ENCODE measurements at regions not wholly inside any gene's neighbourhood (a gene's known extent, or its start where the extent isn't known, plus 50 kb on each side); places are given as distances from the start of the nearest gene placed in this dataset.
"Not testable (repeated sequence)": the region's sequence is repeated elsewhere in the genome, so short reads cannot be mapped to it uniquely, and the experiment has no call there.

DNA sequence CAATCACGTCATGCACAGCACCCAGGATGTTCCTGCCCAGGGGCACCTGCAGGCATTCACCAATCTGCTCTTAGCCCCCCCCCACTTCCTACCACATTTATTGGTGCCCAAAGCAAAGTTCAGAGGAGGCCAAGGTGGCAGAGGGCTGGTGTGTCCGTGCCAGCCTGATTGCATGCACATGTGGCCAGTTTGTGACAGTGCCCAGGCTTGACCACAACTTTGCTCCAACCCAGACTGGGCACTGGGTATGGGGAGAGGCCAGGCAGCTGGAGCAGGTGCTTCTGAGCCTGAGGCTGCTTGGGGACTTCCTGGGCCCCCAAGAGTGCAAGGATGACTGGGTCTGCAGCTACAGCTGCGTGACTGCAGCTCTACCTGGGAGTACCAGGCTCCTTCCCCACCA lies 192.3 kb upstream of the BCHE start:
- Mint-ChIP-seq H3K27me3 (no peaks in the 10 kb centered on the region), H3K9me3 (peaks cover 0 to 5% of the 10 kb centered on the region in 2 donors), H3K4me3 (no peak overlapping the region), H3K4me1 (no peaks in the 10 kb centered on the region), H3K36me3 (no peaks in the 10 kb centered on the region), H3K27ac (no peak overlapping the region)
- ATAC-seq (replicated peaks), result peak in 1 of 2 donors; percentile 12
- DNase-seq, result no peak

DNA sequence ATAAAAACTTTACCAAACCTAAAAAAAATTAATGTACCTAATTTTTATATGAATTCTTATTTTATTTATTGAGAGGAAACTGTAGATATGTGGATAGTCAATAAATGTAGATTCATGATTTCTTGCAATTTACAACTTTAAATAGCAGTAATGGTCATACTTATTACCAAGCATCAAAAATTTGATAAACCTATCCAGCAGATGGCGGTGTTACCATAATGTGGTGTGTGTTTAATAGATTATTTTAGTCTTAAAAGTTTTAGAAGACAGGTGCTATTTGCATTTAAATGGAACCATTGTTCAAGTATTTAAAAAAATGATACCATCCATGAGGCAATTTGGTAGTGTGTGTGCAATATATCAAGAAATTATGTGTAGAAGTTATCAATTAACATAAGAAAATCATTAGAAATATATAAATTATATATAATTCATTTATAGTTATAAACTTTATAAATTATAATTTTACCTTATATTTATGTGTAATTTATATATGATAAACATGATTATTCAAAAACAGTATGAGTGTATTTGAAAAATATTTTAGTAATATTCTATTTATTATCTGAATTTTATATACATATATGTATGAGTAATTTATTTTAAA lies 176.0 kb upstream of the BCHE start:
- H3K27me3 Mint-ChIP-seq, result no peaks in the 10 kb centered on the region
- H3K27ac Mint-ChIP-seq, result no peak overlapping the region
- peaks cover 1 to 3% of the 10 kb centered on the region in 2 donors for H3K9me3 Mint-ChIP-seq
- ATAC-seq (replicated peaks) (no peak), DNase-seq (no peak)
- H3K4me3 Mint-ChIP-seq, result no peak overlapping the region
- H3K36me3 Mint-ChIP-seq, result no peaks in the 10 kb centered on the region
- H3K4me1 Mint-ChIP-seq, result no peaks in the 10 kb centered on the region

DNA sequence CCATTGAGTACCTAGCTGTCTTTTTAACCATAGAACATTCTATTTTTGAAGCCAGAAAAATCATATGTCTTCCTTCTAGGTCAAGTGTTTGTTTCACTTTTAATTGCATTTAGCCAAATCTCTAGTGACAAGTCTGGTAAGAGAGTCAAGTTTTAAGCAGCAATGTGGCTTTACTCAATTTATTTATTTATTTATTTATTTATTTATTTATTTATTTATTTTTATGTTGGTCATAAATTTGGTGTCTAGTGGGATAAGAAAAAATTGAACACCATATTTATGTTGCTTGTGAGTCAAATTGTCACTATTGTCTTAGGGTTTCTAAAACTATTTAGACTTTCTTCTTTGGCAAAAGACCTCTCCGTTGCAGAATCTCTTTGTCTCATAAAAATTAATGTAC lies 174.5 kb upstream of the BCHE start:
- Mint-ChIP-seq H3K27ac (no peak overlapping the region), H3K36me3 (no peaks in the 10 kb centered on the region), H3K27me3 (no peaks in the 10 kb centered on the region), H3K4me1 (no peaks in the 10 kb centered on the region), H3K4me3 (no peak overlapping the region), H3K9me3 (peaks cover 4 to 7% of the 10 kb centered on the region in 2 donors)
- ATAC-seq (replicated peaks) (no peak), DNase-seq (no peak)

DNA sequence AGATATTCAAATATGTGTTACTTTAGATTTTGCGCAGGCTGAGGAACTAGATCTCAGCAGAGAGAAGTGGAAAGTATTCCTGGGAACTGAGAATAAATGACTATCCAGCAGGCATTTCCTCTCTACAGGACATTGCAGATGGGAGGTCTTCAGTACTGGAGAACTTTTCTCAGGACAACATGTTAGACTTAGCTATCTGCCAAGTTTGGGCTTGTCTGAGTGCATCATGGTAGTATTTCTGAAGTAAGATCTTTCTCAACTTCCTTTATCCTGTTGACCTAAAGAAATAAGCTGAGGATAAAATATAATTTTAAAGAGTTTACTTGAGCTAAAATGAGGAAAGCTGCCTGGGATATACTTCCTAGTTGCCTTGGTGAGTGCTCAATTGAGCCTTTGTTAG lies 167.9 kb upstream of the BCHE start:
- H3K36me3 Mint-ChIP-seq, result no peaks in the 10 kb centered on the region
- H3K27ac Mint-ChIP-seq, result no peak overlapping the region
- peaks cover 8 to 9% of the 10 kb centered on the region in 2 donors for H3K9me3 Mint-ChIP-seq
- H3K27me3 Mint-ChIP-seq, result no peaks in the 10 kb centered on the region
- H3K4me3 Mint-ChIP-seq, result no peak overlapping the region
- ATAC-seq (replicated peaks) (no peak), DNase-seq (no peak)
- no peaks in the 10 kb centered on the region for H3K4me1 Mint-ChIP-seq

DNA sequence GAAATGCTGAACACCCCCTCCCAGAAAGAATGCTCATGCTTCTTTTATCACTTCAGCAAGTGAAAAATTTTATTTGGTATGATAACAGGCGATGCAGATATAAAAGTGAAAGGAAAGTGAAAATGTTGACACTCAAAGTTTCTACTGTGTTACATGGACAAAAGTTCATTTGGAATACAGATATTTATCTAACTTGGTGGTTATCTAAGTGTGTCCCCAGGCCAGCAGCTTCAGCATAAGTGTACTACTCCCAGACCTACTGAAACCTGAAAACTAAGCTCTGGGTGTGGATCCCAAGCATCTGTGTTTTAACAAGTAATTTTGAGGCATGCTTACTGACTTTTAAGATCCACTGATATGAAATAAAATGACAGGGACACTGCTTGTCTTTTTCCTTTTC lies 157.1 kb upstream of the BCHE start:
- no peak for ATAC-seq (replicated peaks)
- peaks cover 0 to 3% of the 10 kb centered on the region in 2 donors for H3K9me3 Mint-ChIP-seq

DNA sequence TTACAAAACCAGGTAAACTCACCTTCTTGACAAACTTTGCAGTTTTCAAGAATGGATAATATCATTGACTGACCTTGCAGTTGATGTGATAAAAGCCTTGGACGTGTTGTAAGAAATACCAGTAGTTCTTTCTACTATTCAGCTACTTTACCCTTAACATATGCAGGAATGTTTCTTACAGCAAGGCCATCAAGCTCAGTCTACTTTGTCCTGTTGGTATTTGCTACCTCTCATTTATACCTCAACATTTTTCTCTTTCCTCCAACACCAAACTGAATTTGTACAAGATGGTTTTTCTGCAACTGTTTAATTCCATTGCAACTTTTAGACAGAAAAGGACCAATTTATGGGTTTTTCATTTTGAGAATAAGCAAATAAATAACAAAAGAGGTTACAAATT lies 147.4 kb upstream of the BCHE start:
- DNase-seq, result no peak
- Mint-ChIP-seq H3K27ac (no peak overlapping the region), H3K9me3 (no peaks in the 10 kb centered on the region), H3K36me3 (no peaks in the 10 kb centered on the region), H3K4me1 (no peaks in the 10 kb centered on the region), H3K4me3 (no peak overlapping the region), H3K27me3 (no peaks in the 10 kb centered on the region)
- ATAC-seq (replicated peaks), result no peak

More for the DNA sequence above, 157.1 kb upstream of the BCHE start:
- Mint-ChIP-seq H3K27ac (no peak overlapping the region), H3K36me3 (no peaks in the 10 kb centered on the region), H3K4me1 (no peaks in the 10 kb centered on the region), H3K4me3 (no peak overlapping the region), H3K27me3 (no peaks in the 10 kb centered on the region)
- DNase-seq, result no peak

DNA sequence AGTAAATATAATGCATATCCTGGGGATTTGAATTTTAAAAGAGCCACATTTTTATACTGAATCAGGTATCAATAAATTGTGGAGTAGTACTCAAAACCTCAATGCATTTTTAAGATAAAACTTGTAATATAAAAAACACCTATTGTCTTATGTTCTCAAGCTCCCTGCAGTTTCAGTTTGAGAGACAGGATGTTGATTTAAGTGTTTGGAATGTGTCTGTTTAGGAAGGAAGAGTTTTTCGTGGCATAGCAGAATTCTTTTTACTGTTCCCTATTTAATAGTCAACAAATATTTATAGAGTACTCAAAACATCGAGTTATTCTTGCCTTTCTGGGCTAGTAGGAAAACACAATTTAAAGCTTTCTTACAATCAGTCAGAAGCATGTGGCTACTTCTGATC lies 146.1 kb upstream of the BCHE start:
- DNase-seq (no peak), ATAC-seq (replicated peaks) (no peak)
- no peaks in the 10 kb centered on the region for H3K4me1 Mint-ChIP-seq
- H3K4me3 Mint-ChIP-seq, result no peak overlapping the region
- no peaks in the 10 kb centered on the region for H3K9me3 Mint-ChIP-seq
- H3K36me3 Mint-ChIP-seq, result no peaks in the 10 kb centered on the region
- no peaks in the 10 kb centered on the region for H3K27me3 Mint-ChIP-seq
- no peak overlapping the region for H3K27ac Mint-ChIP-seq

DNA sequence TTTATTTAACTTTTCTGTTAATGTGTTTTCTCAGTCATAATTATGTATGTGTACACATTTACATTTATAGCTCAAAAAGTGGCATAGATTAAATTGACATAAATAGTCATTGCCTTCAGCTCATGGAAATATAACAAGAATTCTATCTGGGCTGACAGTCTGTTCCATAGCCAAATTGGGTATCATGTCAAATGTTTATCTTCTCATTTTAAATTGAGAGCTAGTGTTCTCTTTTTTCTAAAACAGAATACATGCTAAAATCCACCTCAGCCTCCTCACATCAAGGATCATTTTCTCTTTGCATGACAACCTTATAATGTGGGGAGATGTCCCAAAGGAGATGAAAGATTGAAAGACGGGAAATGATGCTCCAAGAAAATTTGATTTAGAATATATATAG lies 144.1 kb upstream of the BCHE start:
- Mint-ChIP-seq H3K4me3 (no peak overlapping the region), H3K36me3 (no peaks in the 10 kb centered on the region), H3K27ac (no peak overlapping the region), H3K27me3 (no peaks in the 10 kb centered on the region), H3K9me3 (no peaks in the 10 kb centered on the region), H3K4me1 (no peaks in the 10 kb centered on the region)
- DNase-seq (no peak), ATAC-seq (replicated peaks) (no peak)

DNA sequence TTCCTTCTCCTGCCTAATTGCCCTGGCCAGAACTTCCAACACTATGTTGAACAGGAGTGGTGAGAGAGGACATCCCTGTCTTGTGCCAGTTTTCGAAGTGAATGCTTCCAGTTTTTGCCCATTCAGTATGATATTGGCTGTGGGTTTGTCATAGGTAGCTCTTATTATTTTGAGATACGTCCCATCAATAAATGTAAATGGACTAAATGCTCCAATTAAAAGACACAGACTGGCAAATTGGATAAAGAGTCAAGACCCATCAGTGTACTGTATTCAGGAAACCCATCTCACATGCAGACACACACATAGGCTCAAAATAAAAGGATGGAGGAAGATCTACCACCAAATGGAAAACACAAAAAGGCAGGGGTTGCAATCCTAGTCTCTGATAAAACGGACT lies 123.6 kb upstream of the BCHE start:
- not testable (repeated sequence) for H3K27ac Mint-ChIP-seq; H3K9me3 Mint-ChIP-seq; H3K4me1 Mint-ChIP-seq; DNase-seq; H3K27me3 Mint-ChIP-seq; H3K4me3 Mint-ChIP-seq; ATAC-seq (replicated peaks); H3K36me3 Mint-ChIP-seq

DNA sequence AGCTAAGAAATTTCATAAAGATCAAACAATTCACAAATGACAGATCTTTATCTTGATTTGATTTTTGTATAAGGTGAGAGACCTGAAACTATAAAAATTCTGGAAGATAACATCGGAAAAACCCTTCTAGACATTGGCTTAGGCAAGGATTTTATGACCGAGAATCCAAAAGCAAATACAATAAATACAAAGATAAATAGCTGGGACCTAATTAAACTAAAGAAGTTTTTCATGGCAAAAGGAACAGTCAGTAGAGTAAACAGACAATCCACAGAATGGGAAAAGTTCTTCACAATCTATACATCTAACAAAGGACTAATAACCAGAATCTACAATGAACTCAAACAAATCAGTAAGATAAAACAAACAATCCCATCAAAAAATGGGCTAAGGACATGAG lies 116.9 kb upstream of the BCHE start:
- H3K27me3 Mint-ChIP-seq, result no peaks in the 10 kb centered on the region
- no peak overlapping the region for H3K27ac Mint-ChIP-seq
- peaks cover 3 to 6% of the 10 kb centered on the region in 2 donors for H3K9me3 Mint-ChIP-seq
- no peak for ATAC-seq (replicated peaks)
- no peak overlapping the region for H3K4me3 Mint-ChIP-seq
- no peak for DNase-seq
- no peaks in the 10 kb centered on the region for H3K36me3 Mint-ChIP-seq
- no peaks in the 10 kb centered on the region for H3K4me1 Mint-ChIP-seq

DNA sequence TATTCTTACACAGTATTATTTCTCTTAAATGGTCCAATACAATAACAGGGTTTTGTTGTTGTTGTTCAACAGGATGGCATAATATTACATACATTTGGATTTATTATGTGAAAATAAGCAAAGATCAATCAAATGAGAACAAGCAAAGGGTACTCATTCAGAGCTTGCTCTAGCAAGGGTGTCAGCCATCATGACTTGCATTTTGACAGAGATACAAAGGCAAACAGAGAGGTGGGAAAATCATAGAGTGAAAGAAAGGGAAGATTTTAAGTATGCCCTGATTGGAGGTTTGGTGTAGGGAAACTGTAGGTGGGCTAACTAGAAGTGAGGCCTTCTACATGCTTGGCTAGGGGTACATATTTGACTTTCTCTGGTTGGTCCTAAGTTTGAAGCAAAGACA lies 109.1 kb upstream of the BCHE start:
- Mint-ChIP-seq H3K4me1 (no peaks in the 10 kb centered on the region), H3K9me3 (peaks cover 0 to 3% of the 10 kb centered on the region in 2 donors), H3K4me3 (no peak overlapping the region), H3K27me3 (no peaks in the 10 kb centered on the region), H3K36me3 (no peaks in the 10 kb centered on the region), H3K27ac (no peak overlapping the region)
- DNase-seq, result no peak
- ATAC-seq (replicated peaks), result no peak

DNA sequence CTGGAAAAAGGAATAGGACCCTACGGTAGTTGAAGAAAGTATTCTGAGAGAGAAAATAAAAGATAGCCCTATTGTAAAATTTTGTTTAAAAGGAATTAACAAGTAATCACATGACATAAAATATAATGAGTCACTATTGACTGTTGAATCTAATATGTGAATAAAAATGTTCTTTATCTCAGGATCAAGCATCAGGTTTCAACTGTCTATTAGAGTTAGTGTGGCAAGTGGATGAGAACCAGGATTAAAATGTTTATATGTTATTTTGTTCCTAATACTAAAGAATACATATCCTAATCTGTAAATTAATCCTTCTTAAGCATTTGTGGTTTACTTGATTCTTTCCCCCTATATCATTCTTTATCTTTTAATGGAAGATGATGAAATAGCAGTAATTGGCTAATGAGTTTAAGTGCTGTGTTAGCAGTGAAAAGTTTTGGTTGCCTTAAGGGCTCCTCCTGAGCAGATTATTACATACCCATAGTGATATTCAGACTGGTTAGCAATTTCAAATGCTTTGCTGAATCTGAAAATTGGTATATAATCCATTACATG lies 101.8 kb upstream of the BCHE start:
- Mint-ChIP-seq H3K36me3 (no peaks in the 10 kb centered on the region), H3K9me3 (peaks cover 6 to 8% of the 10 kb centered on the region in 2 donors)
- ATAC-seq (replicated peaks), result no peak

DNA sequence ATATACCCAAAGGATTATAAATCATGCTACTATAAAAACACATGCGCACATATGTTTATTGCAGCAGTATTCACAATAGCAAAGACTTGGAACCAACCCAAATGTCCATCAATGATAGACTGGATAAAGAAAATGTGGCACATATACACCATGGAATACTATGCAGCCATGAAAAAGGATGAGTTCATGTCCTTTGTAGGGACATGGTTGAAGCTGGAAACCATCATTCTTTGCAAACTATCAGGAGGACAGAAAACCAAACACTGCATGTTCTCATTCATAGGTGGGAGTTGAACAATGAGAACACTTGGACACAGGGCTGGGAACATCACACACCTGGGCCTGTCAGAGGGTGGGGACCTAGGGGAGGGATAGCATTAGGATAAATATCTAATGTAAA lies 98.9 kb upstream of the BCHE start:
- not testable (repeated sequence) for H3K9me3 Mint-ChIP-seq; ATAC-seq (replicated peaks); H3K4me1 Mint-ChIP-seq; H3K27ac Mint-ChIP-seq; H3K4me3 Mint-ChIP-seq; DNase-seq; H3K36me3 Mint-ChIP-seq; H3K27me3 Mint-ChIP-seq

More for the DNA sequence above, 101.8 kb upstream of the BCHE start:
- Mint-ChIP-seq H3K27me3 (no peaks in the 10 kb centered on the region), H3K27ac (no peak overlapping the region), H3K4me1 (no peaks in the 10 kb centered on the region), H3K4me3 (no peak overlapping the region)
- no peak for DNase-seq

DNA sequence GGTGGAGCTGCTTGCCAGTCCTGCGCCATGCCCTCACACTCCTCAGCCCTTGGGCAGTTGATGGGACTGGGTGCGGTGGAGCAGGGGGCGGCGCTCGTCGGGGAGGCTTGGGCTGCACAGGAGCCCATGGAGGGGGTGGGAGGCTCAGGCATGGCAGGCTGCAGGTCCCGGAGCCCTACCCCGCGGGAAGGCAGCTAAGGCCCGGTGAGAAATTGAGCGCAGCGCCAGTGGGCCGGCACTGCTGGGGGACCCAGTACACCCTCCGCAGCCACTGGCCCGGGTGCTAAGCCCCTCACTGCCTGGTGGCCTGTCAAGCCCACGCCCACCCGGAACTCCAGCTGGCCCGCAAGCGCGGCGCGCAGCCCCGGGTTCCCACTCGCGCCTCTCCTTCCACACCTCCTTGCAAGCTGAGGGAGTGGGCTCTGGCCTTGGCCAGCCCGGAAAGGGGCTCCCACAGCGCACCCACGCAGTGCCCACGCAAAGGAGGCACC lies 87.1 kb upstream of the BCHE start:
- H3K27me3 Mint-ChIP-seq; H3K27ac Mint-ChIP-seq; DNase-seq; H3K4me1 Mint-ChIP-seq; H3K36me3 Mint-ChIP-seq; H3K9me3 Mint-ChIP-seq; H3K4me3 Mint-ChIP-seq; ATAC-seq (replicated peaks): not testable (repeated sequence)

DNA sequence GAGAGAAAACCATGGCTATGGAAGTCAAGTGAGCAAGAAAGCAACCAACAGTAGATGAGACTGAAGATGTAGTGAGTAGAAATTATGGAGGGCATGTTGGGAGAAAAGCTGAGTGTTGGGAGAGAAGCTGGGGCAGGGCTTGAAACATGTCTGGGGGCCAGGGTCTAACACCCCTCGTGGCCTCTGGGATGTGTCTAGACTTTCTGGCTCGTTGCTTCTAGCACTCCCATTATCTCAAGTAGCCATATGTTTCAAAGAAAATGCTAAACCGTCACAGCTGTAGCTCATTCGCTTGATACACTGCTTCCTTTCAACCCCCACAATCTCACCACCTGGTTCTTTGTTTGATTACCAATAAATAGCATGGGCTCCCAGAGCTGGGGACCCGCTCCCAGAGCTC lies 83.8 kb upstream of the BCHE start:
- Mint-ChIP-seq H3K36me3 (no peaks in the 10 kb centered on the region), H3K4me3 (no peak overlapping the region), H3K27ac (no peak overlapping the region), H3K4me1 (no peaks in the 10 kb centered on the region), H3K27me3 (no peaks in the 10 kb centered on the region), H3K9me3 (peaks cover 9 to 11% of the 10 kb centered on the region in 2 donors)
- ATAC-seq (replicated peaks), result no peak
- DNase-seq, result no peak
